Activated CD4-positive, alpha-beta T cell treated with anti-CD3 and anti-CD28 coated beads for 24 hours (primary cell): ENCODE measurements at regions not wholly inside any gene's neighbourhood (a gene's known extent, or its start where the extent isn't known, plus 50 kb on each side); places are given as distances from the start of the nearest gene placed in this dataset.

Experiments used
- DNase-seq, 2 donors: peaks; one replicate each; pipeline ENCODE4 v3.0.0-alpha.2; 2020; ENCODE audit warnings: low read depth in 2 of 2

DNA sequence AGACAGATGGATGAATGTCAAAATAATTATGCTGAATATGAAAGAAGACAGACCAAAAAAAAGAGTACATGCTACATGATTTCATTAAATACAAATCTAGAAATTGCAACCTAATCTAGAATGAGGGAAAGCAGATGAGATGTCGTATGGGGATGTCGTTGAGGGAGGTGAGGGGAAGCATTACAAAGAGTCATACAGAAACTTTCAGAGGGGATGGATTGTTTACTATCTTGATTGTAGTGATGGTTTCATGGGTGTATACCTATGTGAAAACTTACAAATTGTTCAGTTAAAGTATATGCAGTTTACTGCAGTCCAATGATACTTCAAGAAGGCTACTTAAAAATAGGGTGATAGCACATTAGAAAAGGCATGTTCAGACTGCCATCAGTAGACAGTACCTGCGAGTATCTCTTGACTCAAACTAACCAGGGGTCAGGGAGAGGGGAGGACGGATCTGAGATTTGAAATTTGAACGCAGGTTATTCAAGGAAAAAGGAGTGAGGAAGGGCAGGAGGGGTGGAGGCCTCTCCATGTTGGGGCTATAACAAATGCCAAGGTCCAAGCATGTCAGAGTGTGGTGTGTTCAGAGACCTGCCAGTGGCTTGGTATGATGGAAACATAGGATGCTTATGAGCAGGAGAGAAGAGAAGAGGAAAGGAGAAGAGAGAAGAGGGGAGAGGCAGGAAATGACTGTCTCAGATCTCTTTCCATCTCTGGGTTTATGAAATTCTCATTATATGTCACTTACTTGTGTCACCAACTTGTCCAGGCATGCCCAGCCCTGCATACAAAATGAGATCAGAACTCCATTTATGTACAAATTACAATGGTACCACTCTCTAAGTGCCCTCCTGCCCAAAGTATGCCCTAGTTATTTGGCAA is 257.3 kb upstream of the CXCR4 start:
- DNase-seq = no peak

GRCh38 chr2:136373841-136374240 is 255.9 kb upstream of the CXCR4 start:
- DNase-seq = no peak

- DNase-seq = no peak
Measured at GRCh38 chr2:136373029-136373428, 255.1 kb upstream of the CXCR4 start.

- DNase-seq = no peak
Measured at GRCh38 chr2:136363900-136364299, 246.0 kb upstream of the CXCR4 start.

DNA sequence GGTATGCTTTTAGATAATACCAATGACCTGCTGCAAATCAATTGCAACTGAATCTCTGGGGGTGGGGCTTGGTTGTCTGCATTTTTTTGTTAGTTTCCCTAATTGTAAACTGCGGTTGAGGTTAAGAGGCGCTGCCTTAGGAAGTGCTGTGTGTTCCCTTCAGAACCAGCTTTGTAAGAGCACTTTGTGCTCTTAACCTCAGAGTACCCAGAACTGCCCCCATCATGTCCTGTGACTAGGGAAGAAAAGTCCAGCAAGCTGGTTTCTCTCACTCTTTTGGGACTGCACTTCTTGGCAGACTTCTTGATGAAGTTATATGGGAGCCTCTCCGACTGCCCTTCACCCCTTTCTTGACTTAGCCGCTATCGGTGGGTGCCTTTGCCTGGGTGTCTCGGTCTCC is 245.5 kb upstream of the CXCR4 start:
- DNase-seq = no peak

GRCh38 chr2:136362676-136363390 is 244.9 kb upstream of the CXCR4 start:
- DNase-seq = no peak

- no peak for DNase-seq
Measured at GRCh38 chr2:136361521-136361920, 243.6 kb upstream of the CXCR4 start.

- no peak for DNase-seq
Measured at GRCh38 chr2:136360790-136361189, 242.8 kb upstream of the CXCR4 start.

DNA sequence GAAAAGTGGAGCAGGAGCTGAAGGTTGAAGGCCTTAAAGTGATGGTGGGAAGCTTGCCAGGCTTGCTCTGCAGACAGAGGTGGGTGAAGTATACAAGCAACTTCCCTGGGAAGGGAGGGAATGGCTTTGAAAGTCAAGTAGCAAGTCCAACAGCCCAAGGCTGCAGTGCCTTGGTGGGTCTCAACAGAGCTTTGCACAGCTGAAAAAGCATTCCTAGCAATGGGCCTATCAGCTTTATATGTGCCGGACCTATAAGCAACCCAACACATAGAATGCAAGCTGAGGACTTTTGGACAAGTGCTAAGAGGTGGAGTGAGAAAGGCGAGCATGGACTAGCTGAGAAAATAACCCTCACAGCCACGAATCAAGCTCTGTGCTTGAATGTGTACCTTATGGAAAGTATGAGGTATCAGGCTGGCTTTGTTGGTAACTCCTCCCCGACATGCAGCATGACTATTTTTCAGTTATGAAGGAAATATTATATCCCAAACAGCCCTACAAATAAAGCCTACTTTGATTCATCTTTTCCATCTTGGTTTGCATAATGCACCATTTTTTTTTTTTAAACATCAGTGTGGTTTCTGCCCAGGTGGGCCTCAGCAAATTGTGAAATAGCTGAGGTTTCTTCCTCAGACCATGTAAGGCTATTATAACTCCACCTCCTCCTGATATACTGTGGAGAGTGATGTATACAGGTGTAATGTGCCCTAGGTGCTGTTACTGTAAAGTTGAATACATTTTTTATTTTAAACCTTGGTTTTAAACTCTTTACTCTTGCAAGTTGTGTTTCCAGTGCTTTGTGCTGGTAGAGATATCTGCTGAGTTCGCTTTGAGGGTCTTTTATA is 241.4 kb upstream of the CXCR4 start:
- no peak for DNase-seq

DNA sequence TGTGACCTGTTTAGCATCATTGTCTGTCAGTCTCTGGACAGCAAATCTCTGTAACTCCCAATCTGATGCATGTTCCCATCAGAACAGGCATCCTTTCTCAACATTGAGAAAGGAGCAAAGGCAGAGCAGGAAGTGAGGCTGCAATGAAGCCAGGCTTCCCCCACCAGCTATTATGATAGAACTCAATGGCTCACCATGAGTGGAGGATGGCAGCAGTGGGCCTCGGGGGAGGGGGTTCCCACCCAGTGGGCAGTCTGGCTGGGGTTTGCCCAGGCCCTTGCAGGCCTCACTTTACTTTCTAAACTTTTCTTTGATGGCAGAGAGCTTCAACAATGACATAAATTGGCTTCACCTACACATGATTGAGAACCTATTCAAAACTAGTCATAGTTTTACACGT is 240.6 kb upstream of the CXCR4 start:
- DNase-seq = no peak

- DNase-seq = no peak
Measured at GRCh38 chr2:136357007-136357380, 239.0 kb upstream of the CXCR4 start.

DNA sequence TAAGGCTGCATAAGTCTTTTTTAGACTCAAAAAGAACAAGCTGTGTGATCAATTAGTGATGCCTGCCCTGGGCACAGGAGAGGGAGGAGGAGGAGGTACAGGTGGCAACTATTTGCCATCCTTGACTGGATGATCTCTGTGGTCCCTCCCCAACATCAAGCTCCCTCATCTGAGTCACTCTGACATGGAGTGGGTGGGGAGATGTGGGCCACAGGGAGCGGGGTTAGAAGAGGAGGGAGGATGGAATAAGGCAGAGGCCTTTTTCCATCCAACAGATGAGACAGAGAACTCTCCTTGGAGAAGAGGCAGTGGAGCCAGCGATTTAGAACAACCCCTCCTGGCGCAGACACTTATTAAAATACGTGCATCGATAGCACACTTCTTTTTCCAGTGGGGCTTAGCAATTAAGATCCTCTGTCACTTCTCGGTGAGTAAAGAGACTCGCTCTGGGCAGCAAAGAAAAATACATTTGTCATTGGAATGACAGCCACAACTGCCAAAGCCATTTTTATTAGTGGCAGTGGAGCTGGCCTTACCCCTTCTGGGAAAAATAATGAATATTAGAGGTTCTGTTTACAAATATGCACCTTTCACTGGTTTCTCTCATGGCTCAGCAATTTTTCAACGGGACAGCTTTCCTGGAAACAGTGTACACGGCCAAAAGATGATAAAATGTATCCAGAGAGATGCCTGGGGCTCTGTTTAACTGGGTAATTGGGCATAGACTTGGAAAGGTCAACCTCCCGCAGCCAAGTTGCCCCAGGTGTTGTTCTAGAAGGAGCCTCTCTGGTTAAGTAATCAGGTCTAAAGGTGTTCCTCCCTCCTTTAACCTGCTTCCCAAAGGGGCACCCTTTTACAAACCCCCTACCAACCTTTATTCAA is 238.4 kb upstream of the CXCR4 start:
- no peak for DNase-seq

DNA sequence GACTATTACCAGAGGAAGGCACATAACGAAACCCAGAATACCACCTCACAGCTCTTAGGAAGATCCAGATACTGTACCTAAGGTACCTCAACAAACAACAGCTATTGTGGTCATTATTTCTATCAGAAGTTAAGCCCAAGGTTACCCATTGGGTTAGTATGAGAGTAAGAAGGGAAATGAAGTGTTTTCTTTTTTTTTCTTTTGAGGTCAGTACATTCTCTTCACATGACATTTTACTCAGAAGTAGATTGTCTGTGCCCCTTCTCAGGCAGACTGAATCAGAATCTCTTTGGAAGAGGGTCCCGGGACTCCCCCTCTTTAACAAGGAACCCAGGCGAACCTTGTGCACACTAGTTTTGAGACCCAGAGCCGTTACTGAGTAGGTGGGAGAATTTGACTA is 233.7 kb upstream of the CXCR4 start:
- DNase-seq = no peak

DNA sequence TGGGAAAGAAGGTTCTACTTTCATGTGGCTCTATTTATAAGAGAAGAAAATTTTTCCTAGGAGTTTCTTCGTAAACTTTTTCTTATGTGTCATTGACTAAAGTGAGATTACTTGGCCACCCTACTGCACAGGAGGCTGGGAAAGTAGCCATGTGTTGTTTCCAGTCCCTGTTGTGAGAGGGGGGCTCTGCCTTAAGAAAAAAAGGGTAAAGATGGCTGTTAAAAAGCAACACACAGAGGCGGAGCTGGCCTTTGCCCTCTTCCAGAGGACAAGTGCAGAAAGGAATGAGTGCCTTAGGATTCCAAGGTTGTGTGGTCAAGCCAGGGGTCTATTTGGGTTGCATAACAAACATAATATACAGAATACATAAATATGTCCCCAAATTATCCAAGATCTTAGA is 230.0 kb upstream of the CXCR4 start:
- no peak for DNase-seq

- no peak for DNase-seq
Measured at GRCh38 chr2:136344339-136344738, 226.4 kb upstream of the CXCR4 start.

GRCh38 chr2:136342138-136342537 is 224.2 kb upstream of the CXCR4 start:
- DNase-seq = no peak

DNA sequence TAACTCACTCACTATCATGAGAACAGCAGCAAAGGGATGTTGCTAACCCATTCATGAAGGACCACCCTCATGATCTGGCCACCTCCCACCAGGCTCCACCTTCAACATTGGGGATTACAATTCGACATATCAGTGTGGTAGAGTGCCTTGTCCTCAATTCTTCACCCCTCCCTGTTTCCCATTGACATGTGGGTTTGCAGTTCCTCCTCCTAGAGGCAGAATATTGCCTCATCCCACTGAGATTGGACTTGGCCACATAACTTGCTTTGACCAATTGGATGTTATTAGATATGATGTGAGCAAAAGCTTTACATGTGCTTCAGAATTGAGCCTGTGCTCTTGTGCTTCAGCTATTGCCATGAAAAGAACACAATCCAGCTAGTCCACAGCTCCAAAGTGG is 217.0 kb upstream of the CXCR4 start:
- no peak for DNase-seq

DNA sequence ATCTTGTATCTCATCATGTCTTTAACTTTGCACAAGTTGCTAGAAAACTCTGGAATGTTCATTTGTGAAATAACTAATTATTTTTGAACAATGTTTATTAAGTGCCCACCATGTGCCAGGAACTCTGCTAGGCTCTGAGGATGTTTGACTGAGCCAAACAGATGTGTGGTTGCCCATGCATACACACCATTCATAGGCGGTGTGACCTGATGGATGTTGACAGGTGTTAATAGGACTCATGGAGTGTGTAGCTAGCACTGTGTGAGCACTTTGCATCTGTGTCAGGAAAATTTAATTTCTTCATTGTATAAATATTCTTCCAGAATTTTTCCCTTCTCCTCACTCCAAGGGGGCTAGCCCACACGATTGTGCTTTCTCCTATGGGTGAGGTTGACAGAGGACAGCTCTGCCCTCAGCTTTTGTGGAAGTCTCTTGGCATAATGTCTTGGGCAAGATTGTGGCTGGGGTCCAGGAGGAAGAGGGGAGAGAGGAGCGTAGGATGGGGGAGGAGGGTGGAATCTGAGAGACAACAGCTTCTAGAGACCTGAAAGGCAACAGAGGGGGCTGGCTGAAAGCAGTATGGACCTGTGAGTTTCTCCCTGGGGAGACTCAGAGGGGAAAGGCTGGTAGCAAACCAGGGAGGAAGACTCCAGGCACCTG is 214.6 kb upstream of the CXCR4 start:
- DNase-seq = no peak

- no peak for DNase-seq
Measured at GRCh38 chr2:136331226-136331625, 213.3 kb upstream of the CXCR4 start.

- no peak for DNase-seq
Measured at GRCh38 chr2:136328207-136328795, 210.4 kb upstream of the CXCR4 start.
